GM21447 (cell line): ENCODE measurements at regions not wholly inside any gene's neighbourhood (a gene's known extent, or its start where the extent isn't known, plus 50 kb on each side); places are given as distances from the start of the nearest gene placed in this dataset.
"Not testable (repeated sequence)": the region's sequence is repeated elsewhere in the genome, so short reads cannot be mapped to it uniquely, and the experiment has no call there.

ENCODE experiments used
- ATAC-seq: cut with Tn5 transposase; IDR thresholded peaks from one replicate; pipeline ENCODE4 v1.9.1; 2021; ENCODE audit not compliant: unreplicated experiment

GRCh38 chr2:176997792-176998169 is 214.8 kb upstream of the HNRNPA3 start:
- ATAC-seq: peak; percentile 6

- ATAC-seq: peak; percentile 73
Observed at GRCh38 chr2:176999301-176999700, 213.3 kb upstream of the HNRNPA3 start.

GRCh38 chr2:177000061-177000714 is 212.4 kb upstream of the HNRNPA3 start:
- ATAC-seq: no peak

- ATAC-seq: no peak
Observed at GRCh38 chr2:177000715-177001072, 211.9 kb upstream of the HNRNPA3 start.

- no peak for ATAC-seq
Observed at GRCh38 chr2:177001334-177001733, 211.3 kb upstream of the HNRNPA3 start.

GRCh38 chr2:177002983-177003382 is 209.6 kb upstream of the HNRNPA3 start:
- ATAC-seq: no peak

GRCh38 chr2:177007726-177008125 is 204.9 kb upstream of the HNRNPA3 start:
- ATAC-seq: not testable (repeated sequence)

GRCh38 chr2:177008662-177009061 is 203.9 kb upstream of the HNRNPA3 start:
- ATAC-seq: not testable (repeated sequence)

- ATAC-seq: no peak
Observed at GRCh38 chr2:177010146-177010545, 202.4 kb upstream of the HNRNPA3 start.

GRCh38 chr2:177010861-177011260 is 201.7 kb upstream of the HNRNPA3 start:
- no peak for ATAC-seq

GRCh38 chr2:177014946-177015345 is 197.6 kb upstream of the HNRNPA3 start:
- ATAC-seq: no peak

- no peak for ATAC-seq
Observed at GRCh38 chr2:177015356-177015923, 197.2 kb upstream of the HNRNPA3 start.

- ATAC-seq: no peak
Observed at GRCh38 chr2:177020524-177021119, 192.0 kb upstream of the HNRNPA3 start.

GRCh38 chr2:177021706-177022343 is 190.8 kb upstream of the HNRNPA3 start:
- ATAC-seq: no peak

GRCh38 chr2:177024765-177025164 is 187.8 kb upstream of the HNRNPA3 start:
- no peak for ATAC-seq

GRCh38 chr2:177026253-177026652 is 186.3 kb upstream of the HNRNPA3 start:
- ATAC-seq: no peak

- no peak for ATAC-seq
Observed at GRCh38 chr2:177026956-177027355, 185.6 kb upstream of the HNRNPA3 start.

- no peak for ATAC-seq
Observed at GRCh38 chr2:177028296-177028695, 184.3 kb upstream of the HNRNPA3 start.

- no peak for ATAC-seq
Observed at GRCh38 chr2:177029075-177029474, 183.5 kb upstream of the HNRNPA3 start.

GRCh38 chr2:177029501-177029900 is 183.1 kb upstream of the HNRNPA3 start:
- no peak for ATAC-seq

GRCh38 chr2:177029901-177030300 is 182.7 kb upstream of the HNRNPA3 start:
- ATAC-seq: no peak

- ATAC-seq: no peak
Observed at GRCh38 chr2:177030451-177031105, 182.0 kb upstream of the HNRNPA3 start.
